HFF-Myc (cell line): ENCODE measurements at regions not wholly inside any gene's neighbourhood (a gene's known extent, or its start where the extent isn't known, plus 50 kb on each side); places are given as distances from the start of the nearest gene placed in this dataset.

Source experiments
- DNase-seq: peaks from one replicate; pipeline ENCODE4 v3.0.0-alpha.2; 2011; ENCODE audit warnings: low read depth; ENCODE audit errors: extremely low read depth
- H3K4me3 ChIP-seq: replicated peaks from 2 replicates; pipeline ENCODE4 v1.5.1; 2011; ENCODE audit warnings: low read depth, mild to moderate bottlenecking, control low read depth, low read length
- CTCF ChIP-seq: IDR thresholded peaks from 2 replicates; pipeline ENCODE4 v1.5.1; 2012; ENCODE audit warnings: mild to moderate bottlenecking, low read depth, low read length, control low read depth; ENCODE audit errors: missing control alignments

GRCh38 chr12:41869432-41869831 is 275.2 kb downstream of the GXYLT1 start:
- TF ChIP-seq CTCF, result no peak
- no peak for DNase-seq
- H3K4me3 ChIP-seq, result no peak overlapping the region

DNA sequence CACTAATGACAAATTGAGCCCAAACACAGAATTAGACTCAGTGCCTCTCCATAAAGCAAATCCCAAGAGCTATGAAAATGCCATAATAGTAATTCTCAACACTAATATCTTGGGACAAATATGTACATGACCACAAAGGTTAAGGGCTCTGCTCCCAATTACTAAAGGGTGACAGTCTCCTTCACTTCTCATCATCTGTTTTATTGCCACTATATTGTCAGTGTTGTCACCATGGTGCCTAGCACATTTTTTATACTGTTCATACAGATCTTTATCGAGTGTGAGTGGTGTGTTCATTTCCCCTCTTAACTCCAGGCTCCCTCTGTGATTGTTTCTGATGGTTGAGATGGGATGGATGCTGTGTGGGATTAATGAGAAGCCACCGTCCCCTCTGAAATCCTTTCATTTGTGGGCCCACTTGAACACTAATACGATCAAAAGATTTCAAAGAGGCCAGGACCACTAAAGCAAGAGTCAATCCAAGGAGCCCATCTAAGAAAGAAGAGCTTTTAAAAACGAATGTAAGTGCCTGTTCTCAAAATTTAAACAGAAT is 277.7 kb downstream of the GXYLT1 start:
- DNase-seq, result no peak
- TF ChIP-seq CTCF, result no peak
- no peak overlapping the region for H3K4me3 ChIP-seq

DNA sequence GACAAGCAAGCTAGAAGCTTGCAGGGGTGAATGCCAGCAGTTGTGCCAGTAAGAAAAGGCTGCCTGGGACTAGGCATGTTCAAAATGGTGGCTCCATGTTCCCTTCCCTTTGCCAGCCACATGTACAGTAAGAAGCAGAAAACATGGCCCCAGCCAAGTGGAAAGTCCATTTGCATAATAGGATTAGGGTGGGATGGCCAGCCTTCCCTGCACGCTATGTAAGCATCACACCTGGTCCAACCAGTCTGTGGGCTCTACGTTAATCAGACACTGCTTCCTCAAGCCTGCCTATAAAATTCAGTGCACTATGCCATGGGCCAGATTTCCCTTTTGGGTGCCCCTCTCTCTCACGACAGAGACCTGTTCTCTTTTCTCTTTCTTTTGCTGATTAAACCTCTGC is 288.4 kb downstream of the GXYLT1 start:
- no peak for TF ChIP-seq CTCF
- DNase-seq, result no peak
- no peak overlapping the region for H3K4me3 ChIP-seq

DNA sequence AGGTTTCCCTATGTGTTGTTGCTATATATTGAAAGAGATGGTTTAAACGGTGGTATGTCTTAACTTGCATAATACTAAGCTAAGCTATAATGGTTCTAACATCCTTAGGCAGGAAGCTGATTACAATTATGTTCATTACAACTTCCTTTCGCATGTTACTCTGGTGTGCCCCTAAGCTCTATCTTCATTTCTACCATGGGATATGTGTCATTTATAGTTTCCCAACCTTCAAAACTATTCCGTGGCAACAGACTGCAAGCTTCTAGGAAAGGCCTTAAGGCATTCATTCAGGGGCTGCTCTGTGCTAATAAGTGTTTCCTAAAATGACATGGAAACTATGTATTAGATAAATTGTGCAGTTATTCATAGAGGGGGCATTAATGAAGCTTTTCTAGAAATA is 294.6 kb downstream of the GXYLT1 start:
- H3K4me3 ChIP-seq, result no peak overlapping the region
- TF ChIP-seq CTCF, result no peak
- DNase-seq, result no peak

- no peak overlapping the region for H3K4me3 ChIP-seq
- DNase-seq, result no peak
- TF ChIP-seq CTCF, result no peak
Observed at GRCh38 chr12:41846718-41847117, 298.0 kb downstream of the GXYLT1 start.

- H3K4me3 ChIP-seq, result no peak overlapping the region
- no peak for DNase-seq
- TF ChIP-seq CTCF, result no peak
Observed at GRCh38 chr12:41836416-41836815, 308.3 kb downstream of the GXYLT1 start.

GRCh38 chr12:41835556-41835955 is 309.1 kb downstream of the GXYLT1 start:
- DNase-seq, result no peak
- TF ChIP-seq CTCF, result no peak
- H3K4me3 ChIP-seq, result no peak overlapping the region
